GM18508 (cell line): ENCODE measurements at regions not wholly inside any gene's neighbourhood (a gene's known extent, or its start where the extent isn't known, plus 50 kb on each side); places are given as distances from the start of the nearest gene placed in this dataset.
"Not testable (repeated sequence)": the region's sequence is repeated elsewhere in the genome, so short reads cannot be mapped to it uniquely, and the experiment has no call there.

Source experiments
- ATAC-seq: cut with Tn5 transposase; IDR thresholded peaks from one replicate; pipeline ENCODE4 v1.9.1; 2021; ENCODE audit warnings: moderate number of reproducible peaks; ENCODE audit not compliant: insufficient read depth, unreplicated experiment

GRCh38 chr10:11403646-11404045, 207.8 kb downstream of the USP6NL start:
- not testable (repeated sequence) for ATAC-seq

DNA sequence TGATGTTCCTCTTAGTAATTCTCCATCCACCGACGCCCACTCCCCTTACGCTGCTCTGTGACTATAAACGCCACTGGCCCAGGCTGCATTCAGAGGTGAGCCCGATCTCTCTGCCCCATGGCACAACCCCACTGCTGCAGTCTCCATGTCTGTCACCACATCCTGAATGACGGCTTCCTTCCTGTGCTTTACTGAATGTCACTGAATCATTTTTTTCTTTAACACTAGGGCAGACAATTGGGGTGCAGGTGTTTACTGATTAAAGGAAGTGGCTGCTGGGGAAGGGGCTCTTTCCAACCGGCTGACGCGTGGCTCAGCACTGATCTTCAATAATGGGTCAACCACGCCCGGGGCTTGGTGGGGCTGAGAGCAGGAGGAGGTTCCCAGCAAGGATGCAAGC, 208.3 kb downstream of the USP6NL start:
- peak; percentile 85 for ATAC-seq

DNA sequence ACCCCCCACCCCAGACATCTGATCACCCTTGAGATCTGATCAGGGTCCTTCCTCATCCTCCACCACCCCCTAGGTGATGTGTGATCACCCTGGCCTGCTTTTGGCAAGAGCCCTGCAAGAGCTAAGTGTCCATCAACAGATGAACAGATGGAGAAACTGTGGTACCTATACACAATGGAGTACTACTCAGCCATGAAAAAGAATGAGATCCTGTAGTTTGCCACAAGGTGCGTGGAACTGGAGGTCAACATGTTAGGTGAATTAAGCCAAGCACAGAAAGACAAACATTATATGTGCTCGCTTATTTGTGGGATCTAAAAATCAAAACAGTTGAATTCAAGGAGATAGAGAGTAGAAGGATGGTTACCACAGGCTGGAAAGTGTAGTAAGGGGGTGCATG, 209.1 kb downstream of the USP6NL start:
- no peak for ATAC-seq

- ATAC-seq: no peak
Observed at GRCh38 chr10:11401264-11402235, 209.9 kb downstream of the USP6NL start.

GRCh38 chr10:11397980-11398580, 213.4 kb downstream of the USP6NL start:
- ATAC-seq: no peak

DNA sequence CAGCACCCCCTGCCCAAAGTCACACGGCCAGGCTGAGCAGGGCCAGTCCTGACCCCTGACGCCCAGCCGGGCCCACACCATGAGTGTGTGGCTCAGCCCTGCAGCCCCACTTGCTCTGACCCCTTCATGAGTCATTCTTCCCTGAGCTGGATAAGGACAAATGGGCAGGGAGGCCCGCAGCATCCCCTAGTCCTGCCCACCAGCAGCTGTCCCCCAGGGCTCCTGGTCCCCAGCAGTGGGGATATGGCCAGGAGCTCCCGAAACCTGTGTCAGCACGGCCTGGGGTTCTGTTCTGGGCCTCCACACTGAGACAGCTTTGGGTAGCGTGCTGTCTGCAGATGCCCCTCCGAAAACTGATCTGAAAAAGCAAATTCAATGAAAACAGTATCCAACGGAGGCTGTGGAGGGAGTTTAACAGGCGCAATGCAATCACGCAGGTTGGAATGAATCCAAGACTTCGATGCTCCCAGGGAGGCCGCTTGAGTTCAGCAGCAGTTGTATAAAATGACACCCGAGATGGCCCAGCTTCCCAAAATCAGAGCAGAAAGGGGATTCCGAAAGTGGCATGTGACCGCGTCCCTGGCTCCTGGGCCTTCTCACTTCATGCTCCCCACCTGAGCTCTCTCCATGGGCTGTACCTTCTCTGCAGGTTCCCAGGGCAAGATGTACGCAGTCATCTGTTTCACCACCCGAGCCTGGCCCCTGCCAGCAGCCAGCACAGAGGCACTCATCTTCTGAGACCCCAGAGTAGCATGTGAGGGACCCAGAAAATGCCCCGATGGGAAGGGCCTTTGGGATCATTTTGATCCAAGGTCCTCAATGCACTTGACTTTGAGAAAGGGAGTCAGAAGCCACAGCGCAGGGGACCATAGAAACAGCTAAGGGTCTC, 214.1 kb downstream of the USP6NL start:
- no peak for ATAC-seq

DNA sequence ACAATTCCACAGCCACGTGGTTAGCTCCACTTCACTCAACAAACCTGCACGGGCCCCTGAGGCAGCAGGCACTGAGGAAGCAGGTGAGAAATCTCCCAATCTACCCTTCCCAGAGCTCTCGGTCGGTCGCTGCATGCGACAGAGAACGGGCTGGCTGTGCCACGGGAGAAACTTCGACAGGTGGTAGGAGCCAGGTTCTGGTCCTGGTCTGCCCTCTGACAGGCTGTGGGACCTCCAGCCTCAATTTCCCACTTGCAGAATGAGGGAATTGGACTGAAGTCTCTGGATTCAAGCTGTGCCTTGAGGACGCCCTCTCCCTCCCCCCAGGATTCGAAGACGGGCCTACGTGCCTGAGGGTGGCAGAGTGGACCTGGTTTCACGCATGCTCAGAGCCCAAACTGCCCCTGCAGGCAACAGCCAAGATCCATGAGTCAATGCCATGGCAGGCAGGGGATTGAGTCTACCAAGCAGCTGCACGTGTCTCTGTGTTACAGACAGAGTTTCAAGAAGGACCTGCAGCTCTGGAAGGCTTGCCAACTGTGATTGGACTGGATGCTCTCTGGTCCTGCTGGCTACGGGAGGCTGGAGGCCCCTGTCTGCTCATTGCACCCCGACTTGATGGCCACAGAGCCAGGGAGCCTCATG, 215.0 kb downstream of the USP6NL start:
- no peak for ATAC-seq

- no peak for ATAC-seq
Observed at GRCh38 chr10:11395581-11396310, 215.7 kb downstream of the USP6NL start.

- no peak for ATAC-seq
Observed at GRCh38 chr10:11395161-11395560, 216.3 kb downstream of the USP6NL start.

DNA sequence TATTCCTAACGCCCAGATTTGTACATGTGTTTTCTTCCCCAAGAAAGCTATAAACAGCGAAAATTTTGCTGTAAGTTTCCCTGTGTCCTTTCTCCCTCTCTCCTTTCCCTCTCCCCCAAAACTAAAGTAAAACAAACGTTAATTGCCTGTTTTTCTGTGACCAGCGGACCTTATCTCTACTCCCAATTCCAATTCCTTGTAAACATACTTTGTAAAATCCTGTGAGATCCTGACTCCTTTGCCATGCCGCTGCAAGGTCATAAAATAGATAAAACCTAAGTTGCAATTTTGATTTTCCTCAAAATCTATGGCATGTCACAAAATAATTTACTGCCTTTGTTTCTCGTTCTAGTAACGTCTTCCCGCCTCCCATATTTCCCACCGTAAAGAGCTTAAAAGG, 217.6 kb downstream of the USP6NL start:
- no peak for ATAC-seq

GRCh38 chr10:11392776-11393175, 218.7 kb downstream of the USP6NL start:
- ATAC-seq: no peak

DNA sequence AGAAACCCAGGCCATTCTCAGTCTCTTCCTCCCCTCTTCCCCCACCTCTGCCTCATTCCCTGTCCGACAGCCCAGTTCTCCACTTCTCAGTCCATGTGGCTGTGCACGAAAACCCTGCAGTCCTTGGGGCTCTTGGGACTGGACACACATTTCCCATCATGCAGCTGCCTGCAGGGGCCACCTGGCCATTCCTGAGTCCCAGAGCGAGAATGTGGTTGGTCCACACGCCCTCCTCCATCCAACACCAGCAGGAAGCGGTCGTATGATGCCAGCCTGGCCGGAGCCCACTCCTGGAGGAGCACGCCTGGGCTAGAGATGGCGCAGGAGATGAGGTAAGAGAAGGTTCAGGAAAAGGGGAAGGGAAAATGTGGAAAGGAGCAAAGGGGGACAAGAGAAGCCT, 222.5 kb downstream of the USP6NL start:
- ATAC-seq: no peak

DNA sequence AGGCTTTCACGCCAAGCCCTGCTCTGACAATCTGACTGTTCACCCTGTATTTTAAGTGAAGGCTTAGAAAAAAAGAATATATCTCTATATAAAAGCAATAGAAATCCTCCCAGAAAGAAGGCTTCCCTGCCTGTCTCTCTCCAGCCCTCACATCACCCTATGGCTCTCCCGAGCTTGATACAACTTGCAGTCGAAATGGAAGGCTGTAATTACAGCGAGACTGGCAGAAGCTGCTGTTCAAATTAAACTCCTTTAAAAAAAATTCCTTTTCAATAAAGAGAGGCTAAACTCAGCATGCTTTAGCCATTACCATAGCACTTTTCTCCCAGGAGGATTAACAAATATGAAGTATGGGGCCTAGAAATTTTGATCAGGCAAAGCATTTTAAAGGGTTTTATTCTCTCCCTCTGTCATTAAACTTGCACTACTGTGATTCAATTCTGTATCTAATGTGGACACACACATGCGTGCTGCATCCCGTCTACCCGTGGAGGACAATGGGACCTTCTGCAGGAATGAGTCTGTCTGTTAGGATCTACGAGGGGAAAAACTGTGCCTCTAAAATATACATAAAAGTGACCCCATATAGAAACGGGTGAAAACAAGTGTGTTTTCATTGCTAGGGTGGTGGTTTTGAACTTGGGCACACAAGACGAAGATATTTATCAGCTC, 223.8 kb downstream of the USP6NL start:
- ATAC-seq: no peak

DNA sequence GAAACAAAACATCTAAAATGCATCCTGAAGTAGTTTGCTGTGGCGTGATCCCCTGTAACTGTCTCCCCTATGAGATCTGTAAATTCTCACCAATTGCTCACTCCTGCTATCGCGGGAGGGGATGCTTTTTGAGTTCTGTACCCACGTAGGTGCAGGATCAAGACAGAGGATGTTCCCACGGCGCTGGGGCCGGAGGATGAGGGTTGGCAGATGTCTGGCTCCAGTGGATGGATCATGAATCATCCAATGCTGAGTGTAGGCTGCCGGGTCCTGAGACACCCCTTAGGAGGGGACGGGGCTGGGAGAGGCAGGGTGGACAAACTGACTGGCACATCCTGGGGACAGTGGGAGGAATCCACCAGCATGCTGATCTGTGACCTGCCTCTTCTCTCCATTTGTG, 224.4 kb downstream of the USP6NL start:
- ATAC-seq: no peak
